ENCODE measurements at regions not wholly inside any gene's neighbourhood (a gene's known extent, or its start where the extent isn't known, plus 50 kb on each side); places are given as distances from the start of the nearest gene placed in this dataset.

DNA sequence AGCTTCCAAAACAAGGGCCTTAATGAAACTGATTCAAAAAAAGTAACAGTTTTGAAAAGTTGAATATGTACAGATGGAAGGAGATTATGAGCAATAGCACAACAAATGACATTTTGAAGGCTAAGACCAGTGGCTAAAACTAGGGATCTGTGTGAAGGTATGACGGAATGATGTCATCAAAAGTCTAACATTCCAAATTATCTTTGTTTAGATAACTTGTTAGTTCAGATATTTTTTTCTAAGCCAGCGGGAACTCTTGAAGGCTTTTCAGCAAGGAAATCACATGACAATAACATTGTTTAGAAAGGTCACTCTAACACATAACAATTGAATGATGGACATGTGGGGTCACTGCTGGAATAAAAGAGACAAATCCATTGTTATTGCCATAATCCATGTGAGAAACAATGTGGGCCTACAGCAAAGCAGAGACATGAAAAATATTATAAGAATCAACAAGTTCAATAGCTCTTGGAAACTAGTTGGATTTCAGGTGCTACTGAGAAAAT lies 260.5 kb downstream of the CASP12 start:
- 78 to 89% methylated on average over 2 of the region's 2 CpGs for WGBS, 2 donors
- no peaks in the 10 kb centered on the region for H3K27me3 ChIP-seq
- no peak overlapping the region for H3K4me3 ChIP-seq
- no peak for DNase-seq
- intact Hi-C loops (cut with DNase I) = no loop called here
- no peaks in the 10 kb centered on the region for H3K4me1 ChIP-seq
- TF ChIP-seq, protein P1, sequence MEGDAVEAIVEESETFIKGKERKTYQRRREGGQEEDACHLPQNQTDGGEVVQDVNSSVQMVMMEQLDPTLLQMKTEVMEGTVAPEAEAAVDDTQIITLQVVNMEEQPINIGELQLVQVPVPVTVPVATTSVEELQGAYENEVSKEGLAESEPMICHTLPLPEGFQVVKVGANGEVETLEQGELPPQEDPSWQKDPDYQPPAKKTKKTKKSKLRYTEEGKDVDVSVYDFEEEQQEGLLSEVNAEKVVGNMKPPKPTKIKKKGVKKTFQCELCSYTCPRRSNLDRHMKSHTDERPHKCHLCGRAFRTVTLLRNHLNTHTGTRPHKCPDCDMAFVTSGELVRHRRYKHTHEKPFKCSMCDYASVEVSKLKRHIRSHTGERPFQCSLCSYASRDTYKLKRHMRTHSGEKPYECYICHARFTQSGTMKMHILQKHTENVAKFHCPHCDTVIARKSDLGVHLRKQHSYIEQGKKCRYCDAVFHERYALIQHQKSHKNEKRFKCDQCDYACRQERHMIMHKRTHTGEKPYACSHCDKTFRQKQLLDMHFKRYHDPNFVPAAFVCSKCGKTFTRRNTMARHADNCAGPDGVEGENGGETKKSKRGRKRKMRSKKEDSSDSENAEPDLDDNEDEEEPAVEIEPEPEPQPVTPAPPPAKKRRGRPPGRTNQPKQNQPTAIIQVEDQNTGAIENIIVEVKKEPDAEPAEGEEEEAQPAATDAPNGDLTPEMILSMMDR (IDR thresholded peaks at IDR 0.05) = no peak
- TF ChIP-seq POLR2A (IDR thresholded peaks at IDR 0.05) (no peak), EP300 (IDR thresholded peaks at IDR 0.05) (no peak), POLR2AphosphoS5 (IDR thresholded peaks at IDR 0.05) (no peak)
- no peaks in the 10 kb centered on the region for H3K9me3 ChIP-seq
- H3K36me3 ChIP-seq = no peaks in the 10 kb centered on the region
- no peak overlapping the region for H3K27ac ChIP-seq

GRCh38 chr11:104633226-104633625 lies 265.0 kb downstream of the CASP12 start:
- H3K27me3 ChIP-seq = no peaks in the 10 kb centered on the region
- H3K36me3 ChIP-seq = no peaks in the 10 kb centered on the region
- no peak overlapping the region for H3K4me3 ChIP-seq
- DNase-seq = no peak
- WGBS, 2 donors = 88 to 97% methylated on average over 1 of the region's 1 CpG
- no peaks in the 10 kb centered on the region for H3K4me1 ChIP-seq
- intact Hi-C loops (cut with DNase I) = no loop called here
- H3K27ac ChIP-seq = no peak overlapping the region
- H3K9me3 ChIP-seq = no peaks in the 10 kb centered on the region
- TF ChIP-seq EP300 (IDR thresholded peaks at IDR 0.05) = no peak
- TF ChIP-seq, protein P1 (IDR thresholded peaks at IDR 0.05) = no peak
- no peak for TF ChIP-seq POLR2AphosphoS5 (IDR thresholded peaks at IDR 0.05)
- no peak for TF ChIP-seq POLR2A (IDR thresholded peaks at IDR 0.05)

GRCh38 chr11:104630352-104630751 lies 267.9 kb downstream of the CASP12 start:
- H3K4me1 ChIP-seq = peaks cover 0 to 3% (median under 1%) of the 10 kb centered on the region in 4 donors
- H3K36me3 ChIP-seq = no peaks in the 10 kb centered on the region
- no peak overlapping the region for H3K4me3 ChIP-seq
- no peaks in the 10 kb centered on the region for H3K9me3 ChIP-seq
- DNase-seq = no peak
- intact Hi-C loops (cut with DNase I) = no loop called here
- 59 to 86% methylated on average over 2 of the region's 2 CpGs for WGBS, 2 donors
- TF ChIP-seq POLR2A (IDR thresholded peaks at IDR 0.05) (no peak), EP300 (IDR thresholded peaks at IDR 0.05) (no peak)
- no peak overlapping the region for H3K27ac ChIP-seq
- H3K27me3 ChIP-seq = no peaks in the 10 kb centered on the region

DNA sequence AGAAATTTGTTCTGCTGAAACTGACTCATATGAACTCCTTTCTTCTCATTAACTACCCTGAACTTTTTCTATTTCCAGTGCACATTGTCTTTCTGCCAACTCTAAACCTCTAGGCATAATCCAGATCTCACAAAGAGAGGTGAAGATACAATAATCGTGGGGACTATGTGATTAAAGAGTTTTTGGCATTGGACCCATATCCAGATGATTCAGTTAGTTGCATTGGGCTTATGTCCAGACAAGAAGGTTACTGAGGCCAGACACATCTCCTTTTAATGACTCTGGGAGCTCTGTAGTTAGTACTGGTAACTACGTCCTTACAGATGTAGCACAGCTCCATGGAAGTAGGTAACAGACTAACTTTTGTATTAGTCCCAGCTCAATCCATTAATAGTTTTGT lies 273.0 kb downstream of the CASP12 start:
- H3K27ac ChIP-seq = no peak overlapping the region
- DNase-seq = no peak
- H3K27me3 ChIP-seq = no peaks in the 10 kb centered on the region
- no peaks in the 10 kb centered on the region for H3K9me3 ChIP-seq
- H3K4me1 ChIP-seq = peaks cover 0 to 7% (median 3%) of the 10 kb centered on the region in 4 donors
- WGBS, 2 donors = 58 to 70% methylated on average over 2 of the region's 2 CpGs
- no peak overlapping the region for H3K4me3 ChIP-seq
- TF ChIP-seq, protein P1 (IDR thresholded peaks at IDR 0.05) = no peak
- no peak for TF ChIP-seq POLR2A (IDR thresholded peaks at IDR 0.05)
- TF ChIP-seq EP300 (IDR thresholded peaks at IDR 0.05) = no peak
- TF ChIP-seq POLR2AphosphoS5 (IDR thresholded peaks at IDR 0.05) = no peak
- intact Hi-C loops (cut with DNase I) = no loop called here
- H3K36me3 ChIP-seq = no peaks in the 10 kb centered on the region

DNA sequence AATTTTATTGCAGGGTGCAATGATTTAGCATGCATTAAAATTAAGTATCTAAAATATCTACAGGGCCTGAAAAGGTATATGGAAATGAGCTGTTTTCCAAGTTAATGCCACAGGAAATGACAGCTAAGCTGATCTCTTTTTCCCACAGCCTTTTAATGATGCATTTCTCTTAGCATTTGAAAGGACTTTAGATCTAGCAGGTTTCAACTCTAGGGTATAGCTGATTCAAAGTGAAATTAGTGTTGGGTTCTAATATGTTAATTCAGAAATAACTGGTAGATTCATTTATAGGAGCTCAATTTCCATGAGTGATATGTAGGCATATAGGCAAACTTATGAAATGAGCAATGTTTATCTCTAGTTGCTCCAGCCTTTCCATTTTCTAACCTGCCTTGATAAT lies 274.2 kb downstream of the CASP12 start:
- DNase-seq = no peak
- H3K4me1 ChIP-seq = peaks cover 0 to 7% (median 3%) of the 10 kb centered on the region in 4 donors
- H3K36me3 ChIP-seq = no peaks in the 10 kb centered on the region
- TF ChIP-seq EP300 (IDR thresholded peaks at IDR 0.05) (no peak), POLR2AphosphoS5 (IDR thresholded peaks at IDR 0.05) (no peak), POLR2A (IDR thresholded peaks at IDR 0.05) (no peak)
- TF ChIP-seq, protein P1 (IDR thresholded peaks at IDR 0.05) = no peak
- no peak overlapping the region for H3K4me3 ChIP-seq
- H3K27ac ChIP-seq = no peak overlapping the region
- H3K27me3 ChIP-seq = no peaks in the 10 kb centered on the region
- H3K9me3 ChIP-seq = no peaks in the 10 kb centered on the region
- intact Hi-C loops (cut with DNase I) = no loop called here
